ENCODE measurements at regions not wholly inside any gene's neighbourhood (a gene's known extent, or its start where the extent isn't known, plus 50 kb on each side); places are given as distances from the start of the nearest gene placed in this dataset.

DNA sequence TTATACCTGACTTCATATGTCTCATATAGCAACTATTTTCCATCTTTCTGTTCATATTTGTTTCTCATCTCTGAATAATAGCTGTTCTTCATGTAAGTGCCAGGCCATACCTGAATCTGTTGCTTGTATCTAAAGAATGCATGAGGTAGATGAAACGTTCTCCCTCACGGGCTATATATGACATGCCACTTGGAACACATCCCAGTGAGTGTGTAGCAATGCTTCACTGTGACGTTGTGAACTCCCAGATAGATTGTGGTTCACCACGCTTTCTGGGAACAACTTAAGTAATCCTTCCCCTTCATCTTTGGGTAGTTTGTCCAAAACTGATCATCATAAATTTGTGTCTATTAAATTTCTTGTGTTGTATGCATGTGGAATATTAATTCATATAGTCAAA, 60.1 kb downstream of the RDH14 start:
- Histone ChIP-seq H3K27ac (no peak overlapping the region), H3K4me1 (no peaks in the 10 kb centered on the region), H3K4me3 (no peak overlapping the region), H3K9me3 (no peaks in the 10 kb centered on the region), H3K4me2 (no peak overlapping the region)
- POLR2A ChIA-PET: no interaction called here
- WGBS (ENCODE audit: missing lambda C conversion rate): 15% methylated on average over 4 of the region's 4 CpGs
- CTCF ChIA-PET: interaction anchor here (0.6 to 5.1 kb wide), 2 partner anchors 21 to 113 kb away, joined by 3 to 22 read pairs; no protein-coding TSS in a partner anchor
- ATAC-seq (0 out of 6 replicates have a peak, but pooled peaks of 1 of the 2 experiments have one; percentile 40), FAIRE-seq (no peak), DNase-seq (ENCODE audit: low read depth in 1 of 2, low spot score in 1 of 2) (no peak)
- TF ChIP-seq, protein P1, sequence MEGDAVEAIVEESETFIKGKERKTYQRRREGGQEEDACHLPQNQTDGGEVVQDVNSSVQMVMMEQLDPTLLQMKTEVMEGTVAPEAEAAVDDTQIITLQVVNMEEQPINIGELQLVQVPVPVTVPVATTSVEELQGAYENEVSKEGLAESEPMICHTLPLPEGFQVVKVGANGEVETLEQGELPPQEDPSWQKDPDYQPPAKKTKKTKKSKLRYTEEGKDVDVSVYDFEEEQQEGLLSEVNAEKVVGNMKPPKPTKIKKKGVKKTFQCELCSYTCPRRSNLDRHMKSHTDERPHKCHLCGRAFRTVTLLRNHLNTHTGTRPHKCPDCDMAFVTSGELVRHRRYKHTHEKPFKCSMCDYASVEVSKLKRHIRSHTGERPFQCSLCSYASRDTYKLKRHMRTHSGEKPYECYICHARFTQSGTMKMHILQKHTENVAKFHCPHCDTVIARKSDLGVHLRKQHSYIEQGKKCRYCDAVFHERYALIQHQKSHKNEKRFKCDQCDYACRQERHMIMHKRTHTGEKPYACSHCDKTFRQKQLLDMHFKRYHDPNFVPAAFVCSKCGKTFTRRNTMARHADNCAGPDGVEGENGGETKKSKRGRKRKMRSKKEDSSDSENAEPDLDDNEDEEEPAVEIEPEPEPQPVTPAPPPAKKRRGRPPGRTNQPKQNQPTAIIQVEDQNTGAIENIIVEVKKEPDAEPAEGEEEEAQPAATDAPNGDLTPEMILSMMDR (IDR thresholded peaks at IDR 0.05): no peak
- TF ChIP-seq HOXA7 (CRISPR knock-in tag; IDR thresholded peaks at IDR 0.05): no peak

DNA sequence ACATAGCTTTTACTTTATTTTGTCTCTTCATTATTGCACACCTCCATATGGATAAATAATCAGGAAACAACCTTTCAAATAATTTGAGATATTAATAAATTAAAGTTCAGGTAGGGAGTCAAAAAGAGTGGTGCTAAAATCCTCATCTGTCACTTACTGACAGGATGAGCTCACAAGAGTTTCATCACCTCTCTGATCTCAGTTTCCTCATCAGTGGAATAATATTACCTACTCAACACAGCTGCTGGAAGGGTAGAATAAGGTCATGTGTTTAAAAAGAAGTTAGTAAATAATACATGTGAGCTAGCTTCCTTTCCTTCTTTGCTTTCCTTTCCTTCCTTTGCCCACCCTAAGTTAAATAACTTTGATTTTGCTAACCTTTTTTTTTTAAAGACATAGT, 61.9 kb downstream of the RDH14 start:
- DNase-seq (ENCODE audit: low read depth in 1 of 2, low spot score in 1 of 2) (no peak), ATAC-seq (no peak), FAIRE-seq (no peak)
- ChIA-PET CTCF (interaction anchor here (1.0 to 5.1 kb wide), 3 partner anchors 18 to 30 kb away, joined by 3 to 22 read pairs (median 4); no protein-coding TSS in a partner anchor), POLR2A (no interaction called here)
- no peak overlapping the region for H3K4me2 ChIP-seq
- no peak overlapping the region for H3K27ac ChIP-seq
- no peaks in the 10 kb centered on the region for H3K9me3 ChIP-seq
- TF ChIP-seq ZSCAN20 (CRISPR knock-in tag; IDR thresholded peaks at IDR 0.05) (no peak), RAD21 (conservative IDR thresholded peaks at IDR 0.05 in 1 of 2, IDR thresholded peaks at IDR 0.05 in 1 of 2) (no peak), SREBF2 (IDR thresholded peaks at IDR 0.05) (no peak)
- TF ChIP-seq, protein P2, sequence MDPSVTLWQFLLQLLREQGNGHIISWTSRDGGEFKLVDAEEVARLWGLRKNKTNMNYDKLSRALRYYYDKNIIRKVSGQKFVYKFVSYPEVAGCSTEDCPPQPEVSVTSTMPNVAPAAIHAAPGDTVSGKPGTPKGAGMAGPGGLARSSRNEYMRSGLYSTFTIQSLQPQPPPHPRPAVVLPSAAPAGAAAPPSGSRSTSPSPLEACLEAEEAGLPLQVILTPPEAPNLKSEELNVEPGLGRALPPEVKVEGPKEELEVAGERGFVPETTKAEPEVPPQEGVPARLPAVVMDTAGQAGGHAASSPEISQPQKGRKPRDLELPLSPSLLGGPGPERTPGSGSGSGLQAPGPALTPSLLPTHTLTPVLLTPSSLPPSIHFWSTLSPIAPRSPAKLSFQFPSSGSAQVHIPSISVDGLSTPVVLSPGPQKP (IDR thresholded peaks at IDR 0.05; ENCODE audit: low read depth, low read length): no peak
- H3K4me3 ChIP-seq: no peak overlapping the region
- H3K4me1 ChIP-seq: no peaks in the 10 kb centered on the region

DNA sequence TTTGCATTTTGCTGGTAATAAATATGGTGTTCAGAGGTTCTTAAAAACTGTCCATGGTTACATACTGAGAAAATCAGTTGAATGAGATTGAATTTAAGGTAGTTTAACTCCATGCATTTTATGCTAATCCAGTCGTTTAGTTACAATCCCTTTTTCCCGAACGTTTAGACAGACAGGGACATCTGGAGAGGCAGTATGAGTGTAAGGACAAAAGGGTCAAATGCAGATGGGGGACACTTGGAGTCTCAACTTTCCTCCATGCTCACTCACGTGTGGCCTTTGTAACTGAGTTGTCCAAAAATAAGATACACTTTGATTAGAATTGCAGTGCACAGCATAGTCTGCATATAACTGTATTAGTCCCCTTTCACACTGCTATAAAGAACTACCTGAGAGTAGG, 63.9 kb downstream of the RDH14 start:
- TF ChIP-seq RAD21 (conservative IDR thresholded peaks at IDR 0.05 in 1 of 2, IDR thresholded peaks at IDR 0.05 in 1 of 2) (no peak), NR3C1 (IDR thresholded peaks at IDR 0.05) (no peak), NFE2L2 (conservative IDR thresholded peaks at IDR 0.05; ENCODE audit: low read length) (no peak), ZNF302 (CRISPR knock-in tag; IDR thresholded peaks at IDR 0.05) (no peak), FOXS1 (CRISPR knock-in tag; IDR thresholded peaks at IDR 0.05) (no peak), ZFP36 (IDR thresholded peaks at IDR 0.05; ENCODE audit: borderline replicate concordance, partially characterized antibody) (no peak), ZSCAN20 (CRISPR knock-in tag; IDR thresholded peaks at IDR 0.05) (no peak), RFX5 (IDR thresholded peaks at IDR 0.05) (no peak), CHD4 (IDR thresholded peaks at IDR 0.05; ENCODE audit: borderline replicate concordance) (no peak)
- 13% methylated on average over 4 of the region's 4 CpGs for WGBS (ENCODE audit: missing lambda C conversion rate)
- Histone ChIP-seq H3K9me3 (no peaks in the 10 kb centered on the region), H3K4me1 (no peaks in the 10 kb centered on the region), H3K27ac (no peak overlapping the region), H3K4me2 (no peak overlapping the region), H3K4me3 (no peak overlapping the region)
- ChIA-PET CTCF (interaction anchor here (5.1 kb wide), 1 partner anchor 24 kb away, joined by 22 read pairs; no protein-coding TSS in a partner anchor), POLR2A (no interaction called here)
- ATAC-seq (no peak), FAIRE-seq (no peak), DNase-seq (ENCODE audit: low read depth in 1 of 2, low spot score in 1 of 2) (no peak)

DNA sequence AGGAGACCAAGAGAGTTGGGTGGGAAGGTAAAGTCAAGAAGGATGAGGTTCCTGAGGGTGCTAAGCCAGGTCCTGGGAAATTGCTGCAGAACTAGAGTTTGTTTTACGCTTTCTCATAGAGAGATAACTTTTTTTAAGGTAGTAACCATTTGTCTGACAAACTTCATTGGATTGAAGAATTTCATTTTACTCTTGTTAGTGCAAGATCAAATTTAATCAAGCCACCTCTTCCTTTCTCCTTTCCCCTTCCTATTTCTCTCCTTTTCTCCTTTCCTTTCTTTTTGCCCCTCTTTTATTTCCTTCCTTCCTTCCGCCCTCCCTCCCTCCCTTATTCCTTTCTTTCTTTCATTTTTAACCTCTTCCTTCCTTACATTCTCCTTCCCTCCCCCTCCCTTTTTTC, 65.4 kb downstream of the RDH14 start:
- H3K4me1 ChIP-seq: no peaks in the 10 kb centered on the region
- ChIA-PET CTCF (no interaction called here), POLR2A (no interaction called here)
- 4% methylated on average over 2 of the region's 2 CpGs for WGBS (ENCODE audit: missing lambda C conversion rate)
- H3K4me3 ChIP-seq: no peak overlapping the region
- ATAC-seq (no peak), DNase-seq (ENCODE audit: low read depth in 1 of 2, low spot score in 1 of 2) (no peak), FAIRE-seq (no peak)
- no peaks in the 10 kb centered on the region for H3K9me3 ChIP-seq
- H3K27ac ChIP-seq: no peak overlapping the region
- no peak for TF ChIP-seq ZNF302 (CRISPR knock-in tag; IDR thresholded peaks at IDR 0.05)
- no peak for TF ChIP-seq POLR2A (IDR thresholded peaks at IDR 0.05; ENCODE audit: low read length)
- no peak overlapping the region for H3K4me2 ChIP-seq

DNA sequence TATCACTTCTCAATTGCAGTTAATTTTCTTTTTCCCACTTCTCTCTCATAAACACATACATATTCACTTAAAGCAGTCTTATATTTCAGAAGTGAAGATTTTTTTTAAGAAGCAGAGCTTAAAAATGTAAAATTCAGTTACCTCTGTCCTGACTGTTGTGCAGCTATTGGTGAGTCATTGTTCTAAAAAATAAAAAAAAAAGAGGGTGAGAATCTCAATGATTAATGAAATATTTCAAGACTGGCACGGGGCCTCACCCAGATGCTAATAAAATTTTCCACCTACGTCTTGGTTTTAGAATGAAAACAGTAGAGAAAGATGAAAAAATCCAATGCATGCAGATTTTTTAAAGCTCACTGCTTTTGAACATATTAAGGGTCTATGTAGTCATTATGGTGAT, 67.7 kb downstream of the RDH14 start:
- FAIRE-seq (no peak), DNase-seq (ENCODE audit: low read depth in 1 of 2, low spot score in 1 of 2) (no peak), ATAC-seq (no peak)
- Histone ChIP-seq H3K9me3 (no peaks in the 10 kb centered on the region), H3K4me1 (no peaks in the 10 kb centered on the region), H3K4me2 (no peak overlapping the region), H3K4me3 (no peak overlapping the region), H3K27ac (no peak overlapping the region)
- WGBS (ENCODE audit: missing lambda C conversion rate): 2% methylated on average over 2 of the region's 2 CpGs
- no peak for TF ChIP-seq EP300 (IDR thresholded peaks at IDR 0.05)
- TF ChIP-seq RNF2 (IDR thresholded peaks at IDR 0.05; ENCODE audit: borderline replicate concordance, low read depth): no peak
- TF ChIP-seq HOXB5 (CRISPR knock-in tag; IDR thresholded peaks at IDR 0.05): no peak
- no peak for TF ChIP-seq CEBPB (IDR thresholded peaks at IDR 0.05)
- TF ChIP-seq RCOR1 (IDR thresholded peaks at IDR 0.05; ENCODE audit: low read depth, low read length): no peak
- TF ChIP-seq SREBF2 (IDR thresholded peaks at IDR 0.05): no peak
- TF ChIP-seq RAD21 (conservative IDR thresholded peaks at IDR 0.05 in 1 of 2, IDR thresholded peaks at IDR 0.05 in 1 of 2): no peak
- no peak for TF ChIP-seq CBX8 (IDR thresholded peaks at IDR 0.05)
- TF ChIP-seq POLR2A (IDR thresholded peaks at IDR 0.05; ENCODE audit: low read length): no peak
- TF ChIP-seq NFE2L2 (conservative IDR thresholded peaks at IDR 0.05; ENCODE audit: low read length): no peak
- ChIA-PET POLR2A (no interaction called here), CTCF (interaction anchor here (1.4 kb wide), 1 partner anchor 28 kb away, joined by 3 read pairs; no protein-coding TSS in a partner anchor)
